ENCODE measurements at regions not wholly inside any gene's neighbourhood (a gene's known extent, or its start where the extent isn't known, plus 50 kb on each side); places are given as distances from the start of the nearest gene placed in this dataset.

DNA sequence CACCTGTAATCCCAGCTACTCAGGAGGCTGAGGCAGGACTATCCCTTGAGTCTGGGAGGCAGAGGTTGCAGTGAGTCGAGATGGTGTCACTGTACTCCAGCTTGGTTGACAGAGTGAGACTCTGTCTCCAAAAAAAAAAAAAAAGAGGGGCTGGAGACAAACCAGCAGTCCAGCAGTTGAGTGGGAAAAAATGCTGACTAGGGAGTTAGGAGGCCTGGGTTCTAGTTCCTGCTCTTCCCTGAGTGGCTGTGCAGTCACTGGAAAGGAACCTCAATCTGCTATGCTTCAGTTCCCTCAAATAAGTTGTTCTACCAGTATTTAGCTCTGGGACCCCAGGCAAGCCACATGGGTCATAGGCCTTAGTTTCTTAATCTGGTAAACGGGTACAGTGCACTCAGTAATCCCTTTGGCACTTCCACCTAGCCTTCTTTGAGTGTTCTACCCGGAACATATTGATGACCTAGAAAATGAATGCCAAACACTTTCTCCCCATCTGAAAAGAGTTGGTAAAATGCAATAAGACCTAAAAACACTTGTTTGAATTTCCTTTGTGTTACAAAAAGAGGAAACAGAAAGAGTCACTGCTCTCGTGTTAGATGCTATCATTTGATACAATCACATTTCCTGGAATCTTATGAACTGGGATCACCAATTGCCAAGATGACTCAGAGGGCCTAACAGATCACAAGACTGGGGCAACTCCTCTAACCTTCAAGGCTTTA is 99.3 kb upstream of the EGFL6 start:
- DNase-seq = no peak

DNA sequence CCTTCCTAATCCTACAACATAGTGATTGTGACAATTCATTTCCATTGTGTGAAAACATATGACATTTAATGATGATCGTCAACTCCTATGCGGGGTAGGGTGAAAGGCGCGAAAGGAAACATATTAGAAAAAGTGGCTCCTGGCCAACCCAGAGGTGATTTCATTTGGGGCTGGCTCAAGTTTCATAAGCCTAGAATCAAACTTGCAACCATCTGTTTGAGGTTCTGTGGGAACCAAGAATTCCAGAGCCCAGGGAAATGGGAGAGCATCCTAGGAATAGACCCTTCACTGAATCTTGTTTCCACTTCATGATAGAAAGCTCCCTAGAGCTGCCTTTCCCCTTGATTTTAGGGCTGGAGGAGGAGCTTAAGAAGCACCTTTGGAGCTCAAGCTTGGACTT is 101.3 kb upstream of the EGFL6 start:
- intact Hi-C loops (cut with DNase I) = no loop called here
- no peak overlapping the region for H3K4me3 ChIP-seq (ENCODE audit: low read length in 3 of 3)
- no peak for FAIRE-seq

More for the DNA sequence above, 99.3 kb upstream of the EGFL6 start:
- TF ChIP-seq, protein P1, sequence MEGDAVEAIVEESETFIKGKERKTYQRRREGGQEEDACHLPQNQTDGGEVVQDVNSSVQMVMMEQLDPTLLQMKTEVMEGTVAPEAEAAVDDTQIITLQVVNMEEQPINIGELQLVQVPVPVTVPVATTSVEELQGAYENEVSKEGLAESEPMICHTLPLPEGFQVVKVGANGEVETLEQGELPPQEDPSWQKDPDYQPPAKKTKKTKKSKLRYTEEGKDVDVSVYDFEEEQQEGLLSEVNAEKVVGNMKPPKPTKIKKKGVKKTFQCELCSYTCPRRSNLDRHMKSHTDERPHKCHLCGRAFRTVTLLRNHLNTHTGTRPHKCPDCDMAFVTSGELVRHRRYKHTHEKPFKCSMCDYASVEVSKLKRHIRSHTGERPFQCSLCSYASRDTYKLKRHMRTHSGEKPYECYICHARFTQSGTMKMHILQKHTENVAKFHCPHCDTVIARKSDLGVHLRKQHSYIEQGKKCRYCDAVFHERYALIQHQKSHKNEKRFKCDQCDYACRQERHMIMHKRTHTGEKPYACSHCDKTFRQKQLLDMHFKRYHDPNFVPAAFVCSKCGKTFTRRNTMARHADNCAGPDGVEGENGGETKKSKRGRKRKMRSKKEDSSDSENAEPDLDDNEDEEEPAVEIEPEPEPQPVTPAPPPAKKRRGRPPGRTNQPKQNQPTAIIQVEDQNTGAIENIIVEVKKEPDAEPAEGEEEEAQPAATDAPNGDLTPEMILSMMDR (IDR thresholded peaks at IDR 0.05; ENCODE audit: borderline replicate concordance, extremely low read depth, insufficient read depth) = no peak
- no peak for FAIRE-seq
- Histone ChIP-seq H3K27ac (ENCODE audit: low read depth in 2 of 2, low read length in 2 of 2) (no peak overlapping the region), H3K36me3 (ENCODE audit: control insufficient read depth in 2 of 3, insufficient read depth in 3 of 3, low read length in 3 of 3) (no peaks in the 10 kb centered on the region), H3K4me3 (ENCODE audit: low read length in 3 of 3) (no peak overlapping the region), H3K9ac (ENCODE audit: low read length in 3 of 3) (no peak overlapping the region), H3K4me1 (ENCODE audit: control insufficient read depth in 2 of 3, insufficient read depth in 2 of 3, low read depth in 1 of 3, low read length in 3 of 3) (no peaks in the 10 kb centered on the region), H3K9me3 (ENCODE audit: control insufficient read depth in 2 of 3, insufficient read depth in 1 of 3, low read length in 3 of 3) (no peaks in the 10 kb centered on the region), H3K27me3 (ENCODE audit: control insufficient read depth, insufficient read depth, low read length) (no peaks in the 10 kb centered on the region)
- intact Hi-C loops (cut with DNase I) = no loop called here

DNA sequence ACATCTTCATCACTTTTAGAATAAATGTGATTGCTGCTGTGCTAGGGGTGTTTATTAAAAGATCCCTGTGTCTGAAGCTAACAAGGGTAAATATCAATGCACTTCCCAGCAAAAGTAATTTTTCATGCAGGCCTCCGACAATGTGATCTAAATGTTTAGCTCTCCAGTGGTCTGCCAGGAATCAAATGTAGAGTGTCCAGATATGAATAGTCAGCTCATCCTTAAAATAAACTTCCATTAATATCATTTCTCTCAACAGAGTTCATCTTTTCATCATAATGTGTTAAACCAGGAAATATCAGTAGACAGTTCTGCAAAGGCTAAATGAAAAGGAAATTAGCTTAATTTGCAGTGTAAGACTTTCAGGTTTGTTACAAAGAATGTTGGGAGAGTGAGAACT is 102.2 kb upstream of the EGFL6 start:
- no peak for FAIRE-seq
- intact Hi-C loops (cut with DNase I) = no loop called here

More for the DNA sequence above, 101.3 kb upstream of the EGFL6 start:
- TF ChIP-seq, protein P1 (IDR thresholded peaks at IDR 0.05; ENCODE audit: borderline replicate concordance, extremely low read depth, insufficient read depth) = no peak
- DNase-seq = no peak
- H3K27ac ChIP-seq (ENCODE audit: low read depth in 2 of 2, low read length in 2 of 2) = no peak overlapping the region
- no peaks in the 10 kb centered on the region for H3K9me3 ChIP-seq (ENCODE audit: control insufficient read depth in 2 of 3, insufficient read depth in 1 of 3, low read length in 3 of 3)
- no peaks in the 10 kb centered on the region for H3K36me3 ChIP-seq (ENCODE audit: control insufficient read depth in 2 of 3, insufficient read depth in 3 of 3, low read length in 3 of 3)
- H3K27me3 ChIP-seq (ENCODE audit: control insufficient read depth, insufficient read depth, low read length) = no peaks in the 10 kb centered on the region
- H3K9ac ChIP-seq (ENCODE audit: low read length in 3 of 3) = no peak overlapping the region
- no peaks in the 10 kb centered on the region for H3K4me1 ChIP-seq (ENCODE audit: control insufficient read depth in 2 of 3, insufficient read depth in 2 of 3, low read depth in 1 of 3, low read length in 3 of 3)

More for the DNA sequence above, 102.2 kb upstream of the EGFL6 start:
- Histone ChIP-seq H3K4me1 (ENCODE audit: control insufficient read depth in 2 of 3, insufficient read depth in 2 of 3, low read depth in 1 of 3, low read length in 3 of 3) (no peaks in the 10 kb centered on the region), H3K27ac (ENCODE audit: low read depth in 2 of 2, low read length in 2 of 2) (no peak overlapping the region), H3K36me3 (ENCODE audit: control insufficient read depth in 2 of 3, insufficient read depth in 3 of 3, low read length in 3 of 3) (no peaks in the 10 kb centered on the region), H3K4me3 (ENCODE audit: low read length in 3 of 3) (no peak overlapping the region), H3K9me3 (ENCODE audit: control insufficient read depth in 2 of 3, insufficient read depth in 1 of 3, low read length in 3 of 3) (no peaks in the 10 kb centered on the region), H3K27me3 (ENCODE audit: control insufficient read depth, insufficient read depth, low read length) (no peaks in the 10 kb centered on the region), H3K9ac (ENCODE audit: low read length in 3 of 3) (no peak overlapping the region)
- TF ChIP-seq, protein P1 (IDR thresholded peaks at IDR 0.05; ENCODE audit: borderline replicate concordance, extremely low read depth, insufficient read depth) = no peak
- no peak for DNase-seq
